ENCODE measurements at regions not wholly inside any gene's neighbourhood (a gene's known extent, or its start where the extent isn't known, plus 50 kb on each side); places are given as distances from the start of the nearest gene placed in this dataset.

DNA sequence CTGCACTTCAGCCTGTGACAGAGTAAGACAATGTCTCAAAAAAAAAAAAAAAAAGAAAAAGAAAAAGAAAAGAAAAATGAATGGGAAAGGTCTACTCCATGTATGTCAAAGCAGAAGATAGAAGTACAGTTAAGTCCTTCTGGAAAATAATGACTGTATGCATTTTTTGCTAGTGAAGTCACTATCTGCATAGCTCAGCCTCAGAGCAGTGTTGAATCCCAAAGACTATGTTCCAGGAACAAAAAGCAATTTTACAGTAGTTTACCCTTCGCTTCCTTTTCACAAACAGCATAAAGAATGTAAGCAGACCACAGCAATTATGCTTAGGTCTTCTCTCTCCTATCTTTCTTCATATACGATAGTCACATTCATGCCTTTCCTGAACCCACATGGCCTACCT, 497.4 kb downstream of the CMPK2 start:
- TF ChIP-seq, protein P1, sequence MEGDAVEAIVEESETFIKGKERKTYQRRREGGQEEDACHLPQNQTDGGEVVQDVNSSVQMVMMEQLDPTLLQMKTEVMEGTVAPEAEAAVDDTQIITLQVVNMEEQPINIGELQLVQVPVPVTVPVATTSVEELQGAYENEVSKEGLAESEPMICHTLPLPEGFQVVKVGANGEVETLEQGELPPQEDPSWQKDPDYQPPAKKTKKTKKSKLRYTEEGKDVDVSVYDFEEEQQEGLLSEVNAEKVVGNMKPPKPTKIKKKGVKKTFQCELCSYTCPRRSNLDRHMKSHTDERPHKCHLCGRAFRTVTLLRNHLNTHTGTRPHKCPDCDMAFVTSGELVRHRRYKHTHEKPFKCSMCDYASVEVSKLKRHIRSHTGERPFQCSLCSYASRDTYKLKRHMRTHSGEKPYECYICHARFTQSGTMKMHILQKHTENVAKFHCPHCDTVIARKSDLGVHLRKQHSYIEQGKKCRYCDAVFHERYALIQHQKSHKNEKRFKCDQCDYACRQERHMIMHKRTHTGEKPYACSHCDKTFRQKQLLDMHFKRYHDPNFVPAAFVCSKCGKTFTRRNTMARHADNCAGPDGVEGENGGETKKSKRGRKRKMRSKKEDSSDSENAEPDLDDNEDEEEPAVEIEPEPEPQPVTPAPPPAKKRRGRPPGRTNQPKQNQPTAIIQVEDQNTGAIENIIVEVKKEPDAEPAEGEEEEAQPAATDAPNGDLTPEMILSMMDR (IDR thresholded peaks at IDR 0.05): no peak
- no peak for TF ChIP-seq POLR2A (IDR thresholded peaks at IDR 0.05)

All from right lobe of liver (tissue), 4 donors.